Mesendoderm (in vitro differentiated cells): ENCODE measurements at regions not wholly inside any gene's neighbourhood (a gene's known extent, or its start where the extent isn't known, plus 50 kb on each side); places are given as distances from the start of the nearest gene placed in this dataset.

Source experiments
- DNase-seq: peaks from one replicate; pipeline ENCODE4 v3.0.0; 2013
- H2AK5ac ChIP-seq: 2 replicates; pipeline ENCODE4 v1.6.1; 2013; ENCODE audit warnings: low read length, inconsistent platforms
- H2BK120ac ChIP-seq: 2 replicates; pipeline ENCODE4 v1.6.1; 2013; ENCODE audit warnings: low read depth, mild to moderate bottlenecking, low read length, moderate library complexity, mixed read lengths
- H2BK15ac ChIP-seq: replicated peaks from 2 replicates; pipeline ENCODE4 v1.6.1; 2013; ENCODE audit warnings: low read depth, mild to moderate bottlenecking, moderate library complexity
- H2BK5ac ChIP-seq: 2 replicates; pipeline ENCODE4 v1.6.1; 2013; ENCODE audit warnings: low read length, inconsistent platforms
- H3K18ac ChIP-seq: 2 replicates; pipeline ENCODE4 v1.6.1; 2013; ENCODE audit warnings: mild to moderate bottlenecking, low read length, mixed read lengths
- H3K23ac ChIP-seq: one replicate; pipeline ENCODE4 v1.6.1; 2013; ENCODE audit warnings: low read length
- H3K27ac ChIP-seq: 2 replicates; pipeline ENCODE4 v1.5.1; 2013; ENCODE audit warnings: low read depth, mild to moderate bottlenecking, inconsistent platforms, low read length, moderate library complexity
- H3K27me3 ChIP-seq: 2 replicates; pipeline ENCODE4 v1.6.1; 2013; ENCODE audit warnings: low read length, control low read depth, mild to moderate bottlenecking, inconsistent platforms; ENCODE audit not compliant: insufficient read depth, poor library complexity
- H3K36me3 ChIP-seq: 2 replicates; pipeline ENCODE4 v1.6.1; 2013; ENCODE audit warnings: low read length, inconsistent platforms; ENCODE audit not compliant: control insufficient read depth, insufficient read depth
- H3K4ac ChIP-seq: one replicate; pipeline ENCODE4 v1.6.1; 2013; ENCODE audit warnings: low read depth, mild to moderate bottlenecking, low read length, moderate library complexity
- H3K4me1 ChIP-seq: 2 replicates; pipeline ENCODE4 v1.6.1; 2013; ENCODE audit warnings: low read depth, low read length, inconsistent platforms; ENCODE audit not compliant: control insufficient read depth
- H3K4me2 ChIP-seq: 2 replicates; pipeline ENCODE4 v1.6.1; 2013; ENCODE audit warnings: low read length
- H3K4me3 ChIP-seq: 2 replicates; pipeline ENCODE4 v1.5.1; 2013; ENCODE audit warnings: mild to moderate bottlenecking, low read length
- H3K56ac ChIP-seq: one replicate; pipeline ENCODE4 v1.6.1; 2013; ENCODE audit warnings: low read length
- H3K79me1 ChIP-seq: 2 replicates; pipeline ENCODE4 v1.6.1; 2013; ENCODE audit warnings: low read length, inconsistent platforms
- H3K79me2 ChIP-seq: 2 replicates; pipeline ENCODE4 v1.6.1; 2013; ENCODE audit warnings: mild to moderate bottlenecking, low read length; ENCODE audit not compliant: control insufficient read depth, insufficient read depth
- H3K9ac ChIP-seq: 2 replicates; pipeline ENCODE4 v1.6.1; 2013; ENCODE audit warnings: low read length, inconsistent platforms
- H4K5ac ChIP-seq: one replicate; pipeline ENCODE4 v1.6.1; 2013; ENCODE audit warnings: low read length
- H4K8ac ChIP-seq: one replicate; pipeline ENCODE4 v1.6.1; 2013; ENCODE audit warnings: low read depth, mild to moderate bottlenecking, control low read depth, low read length, moderate library complexity
- WGBS: extraction: QIAGEN DNeasy Blood & Tissue Kit; methylation state at CpG from one replicate; pipeline ENCODE4 v1.1.7; 2013; ENCODE audit warnings: low lambda C conversion rate, missing lambda C conversion rate; ENCODE audit not compliant: insufficient coverage; ENCODE audit errors: extremely low coverage; 5-methylcytosine and 5-hydroxymethylcytosine counted together

DNA sequence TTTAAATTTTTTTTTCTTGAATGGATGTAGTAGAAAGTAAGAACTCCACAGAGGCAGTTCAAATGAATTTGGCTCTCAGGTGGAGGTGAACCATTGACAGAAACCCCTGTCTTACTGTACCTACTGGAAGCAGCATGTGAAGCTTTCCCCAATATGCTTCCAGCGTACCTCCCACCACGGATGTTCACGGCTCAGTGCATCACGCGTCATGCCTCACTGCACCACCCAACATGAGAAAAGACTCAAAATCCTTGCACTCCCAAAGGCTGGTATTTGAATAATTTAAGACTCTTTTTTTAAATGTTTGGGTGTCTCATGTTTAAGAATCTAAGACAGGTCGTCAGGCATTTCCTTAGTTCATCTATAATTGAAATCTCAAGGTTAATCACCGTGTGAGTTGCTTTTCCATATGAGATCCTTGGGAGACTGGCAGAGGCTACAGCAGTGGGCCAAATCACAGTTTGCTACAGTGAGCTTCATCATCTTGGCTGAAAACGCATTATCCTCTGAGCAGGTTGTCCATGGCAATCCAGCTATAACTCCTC, 846.4 kb downstream of the DCDC2C start:
- Histone ChIP-seq H3K4me1 (no peaks in the 10 kb centered on the region), H3K9ac (no peak overlapping the region), H3K4me2 (no peak overlapping the region), H2AK5ac (no peak overlapping the region), H4K8ac (no peak overlapping the region), H4K5ac (no peak overlapping the region), H3K56ac (no peak overlapping the region), H3K4me3 (no peak overlapping the region), H3K27me3 (peaks cover 1% of the 10 kb centered on the region), H3K27ac (no peak overlapping the region), H2BK120ac (no peak overlapping the region), H2BK5ac (no peak overlapping the region), H3K18ac (no peak overlapping the region), H3K4ac (no peak overlapping the region), H3K36me3 (no peaks in the 10 kb centered on the region), H3K23ac (no peak overlapping the region), H2BK15ac (no peak overlapping the region), H3K79me1 (no peaks in the 10 kb centered on the region), H3K79me2 (no peaks in the 10 kb centered on the region)
- no CpG with 5 or more reads among the region's 8 CpGs for WGBS
- no peak for DNase-seq

- no peak overlapping the region for H2BK5ac ChIP-seq
- no peak overlapping the region for H3K9ac ChIP-seq
- H2BK120ac ChIP-seq = no peak overlapping the region
- H4K8ac ChIP-seq = no peak overlapping the region
- no peak overlapping the region for H2BK15ac ChIP-seq
- H4K5ac ChIP-seq = no peak overlapping the region
- no peaks in the 10 kb centered on the region for H3K4me1 ChIP-seq
- no peak overlapping the region for H3K4me3 ChIP-seq
- H3K18ac ChIP-seq = no peak overlapping the region
- DNase-seq = no peak
- H3K4ac ChIP-seq = no peak overlapping the region
- no peak overlapping the region for H2AK5ac ChIP-seq
- H3K27me3 ChIP-seq = peaks cover 1% of the 10 kb centered on the region
- no peaks in the 10 kb centered on the region for H3K36me3 ChIP-seq
- no peaks in the 10 kb centered on the region for H3K79me1 ChIP-seq
- no peaks in the 10 kb centered on the region for H3K79me2 ChIP-seq
- H3K27ac ChIP-seq = no peak overlapping the region
- WGBS = no CpG with 5 or more reads among the region's 9 CpGs
- no peak overlapping the region for H3K23ac ChIP-seq
- no peak overlapping the region for H3K4me2 ChIP-seq
- H3K56ac ChIP-seq = no peak overlapping the region
These were observed 848.5 kb downstream of the DCDC2C start for GRCh38 chr2:4551691-4552474.

GRCh38 chr2:4553241-4553640, 849.9 kb downstream of the DCDC2C start:
- Histone ChIP-seq H3K23ac (no peak overlapping the region), H4K8ac (no peak overlapping the region), H4K5ac (no peak overlapping the region), H3K9ac (no peak overlapping the region), H3K79me1 (no peaks in the 10 kb centered on the region), H3K27me3 (peaks cover 1% of the 10 kb centered on the region), H3K18ac (no peak overlapping the region), H3K4ac (no peak overlapping the region), H3K27ac (no peak overlapping the region), H3K36me3 (no peaks in the 10 kb centered on the region), H2BK5ac (no peak overlapping the region), H3K4me1 (no peaks in the 10 kb centered on the region), H2AK5ac (no peak overlapping the region), H3K4me2 (no peak overlapping the region), H2BK15ac (no peak overlapping the region), H3K79me2 (no peaks in the 10 kb centered on the region), H3K56ac (no peak overlapping the region), H3K4me3 (no peak overlapping the region), H2BK120ac (no peak overlapping the region)
- no CpG with 5 or more reads among the region's 16 CpGs for WGBS
- DNase-seq = no peak

DNA sequence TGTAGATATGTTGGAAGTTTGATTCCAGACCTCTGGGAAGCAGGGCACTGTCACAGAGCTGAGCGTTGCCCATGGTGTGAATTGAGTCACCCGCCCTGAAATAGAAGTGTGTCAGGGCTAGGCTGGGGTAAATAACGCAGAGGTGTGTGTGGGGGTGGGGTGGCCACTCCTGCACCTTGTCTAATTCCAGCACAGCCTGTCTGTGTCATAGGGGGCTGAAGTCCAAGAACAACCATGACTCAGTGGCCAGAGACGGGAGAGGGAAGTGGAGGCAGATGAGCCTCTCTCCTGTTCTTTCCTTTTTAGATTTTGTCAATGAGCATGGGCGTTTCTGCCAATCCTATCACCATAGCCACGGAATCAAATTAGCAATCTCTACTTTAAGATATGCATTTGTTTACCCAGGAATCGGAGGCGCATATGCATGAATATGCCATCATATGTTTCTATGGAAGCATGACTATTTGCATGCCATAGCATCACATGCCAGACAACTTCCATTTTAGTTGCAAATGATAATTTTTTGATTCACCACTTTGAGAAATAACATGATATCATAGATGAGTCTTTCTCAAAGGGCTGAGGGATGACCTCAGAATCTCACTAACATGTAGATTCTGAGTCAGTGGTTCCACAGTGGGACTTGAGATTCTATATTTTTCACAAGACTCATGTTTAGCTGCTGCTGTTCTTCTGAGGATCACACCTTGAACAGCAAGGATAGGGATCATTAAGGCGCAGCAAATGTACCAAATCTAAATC, 852.9 kb downstream of the DCDC2C start:
- Histone ChIP-seq H3K18ac (no peak overlapping the region), H2BK15ac (no peak overlapping the region), H2AK5ac (no peak overlapping the region), H3K27me3 (peaks cover 1% of the 10 kb centered on the region), H3K9ac (no peak overlapping the region), H3K4me3 (no peak overlapping the region), H3K23ac (no peak overlapping the region), H3K4ac (no peak overlapping the region), H3K27ac (no peak overlapping the region), H3K4me2 (no peak overlapping the region), H2BK120ac (no peak overlapping the region), H3K4me1 (no peaks in the 10 kb centered on the region), H3K36me3 (no peaks in the 10 kb centered on the region), H4K5ac (no peak overlapping the region), H3K79me1 (no peaks in the 10 kb centered on the region), H3K56ac (no peak overlapping the region), H2BK5ac (no peak overlapping the region), H4K8ac (no peak overlapping the region), H3K79me2 (no peaks in the 10 kb centered on the region)
- DNase-seq = no peak
- no CpG with 5 or more reads among the region's 9 CpGs for WGBS

- Histone ChIP-seq H4K8ac (no peak overlapping the region), H3K4ac (no peak overlapping the region), H3K4me1 (no peaks in the 10 kb centered on the region), H3K27ac (no peak overlapping the region), H4K5ac (no peak overlapping the region), H3K9ac (no peak overlapping the region), H3K23ac (no peak overlapping the region), H2AK5ac (no peak overlapping the region), H2BK120ac (no peak overlapping the region), H3K56ac (no peak overlapping the region), H3K27me3 (no peaks in the 10 kb centered on the region), H3K18ac (no peak overlapping the region), H3K4me2 (no peak overlapping the region), H2BK15ac (no peak overlapping the region), H2BK5ac (no peak overlapping the region), H3K4me3 (no peak overlapping the region), H3K79me1 (no peaks in the 10 kb centered on the region), H3K79me2 (no peaks in the 10 kb centered on the region), H3K36me3 (no peaks in the 10 kb centered on the region)
- no peak for DNase-seq
These were observed 857.8 kb downstream of the DCDC2C start for GRCh38 chr2:4561196-4561595.
